Fibroblast of lung (primary cell): ENCODE measurements at regions not wholly inside any gene's neighbourhood (a gene's known extent, or its start where the extent isn't known, plus 50 kb on each side); places are given as distances from the start of the nearest gene placed in this dataset.
"Not testable (repeated sequence)": the region's sequence is repeated elsewhere in the genome, so short reads cannot be mapped to it uniquely, and the experiment has no call there.

Source experiments
- DNase-seq, 2 donors: peaks; one replicate each; pipeline versions ENCODE4 v3.0.0 to v3.0.0-alpha.2; 2010; ENCODE audit warnings: low read depth in 2 of 2
- H2AFZ ChIP-seq: 2 replicates; pipeline ENCODE4 v1.5.1; 2012; ENCODE audit warnings: low read length, control low read depth, inconsistent platforms
- H3K27ac ChIP-seq: 2 replicates; pipeline ENCODE4 v1.5.1; 2011; ENCODE audit warnings: low read length, control low read depth; ENCODE audit not compliant: insufficient read depth
- H3K27me3 ChIP-seq: 2 replicates; pipeline ENCODE4 v1.5.1; 2011; ENCODE audit warnings: mild to moderate bottlenecking, low read length; ENCODE audit not compliant: control insufficient read depth, insufficient read depth
- H3K36me3 ChIP-seq: 2 replicates; pipeline ENCODE4 v1.5.1; 2011; ENCODE audit warnings: low read length; ENCODE audit not compliant: control insufficient read depth, insufficient read depth
- H3K4me1 ChIP-seq: 2 replicates; pipeline ENCODE4 v1.5.1; 2011; ENCODE audit warnings: low read length; ENCODE audit not compliant: control insufficient read depth, insufficient read depth; ENCODE audit errors: extremely low read depth
- H3K4me2 ChIP-seq: 2 replicates; pipeline ENCODE4 v1.5.1; 2011; ENCODE audit warnings: low read length, control low read depth; ENCODE audit not compliant: insufficient read depth; ENCODE audit errors: extremely low read depth
- H3K4me3 ChIP-seq, 4 experiments: fragments of 200-600 bp in 1 of 4; sonication (generic) in 1 of 4; replicated peaks in 1 of 4; 2 replicates each; pipeline ENCODE4 v1.5.1; 2011 to 2016; ENCODE audit warnings: low read length in 4 of 4, low read depth in 3 of 4, mild to moderate bottlenecking in 3 of 4, control low read depth in 2 of 4, inconsistent platforms in 1 of 4, mixed read lengths in 1 of 4; ENCODE audit not compliant: insufficient read depth in 1 of 4; ENCODE audit errors: control extremely low read depth in 1 of 4
- H3K79me2 ChIP-seq: 2 replicates; pipeline ENCODE4 v1.5.1; 2012; ENCODE audit warnings: mild to moderate bottlenecking, low read length, inconsistent platforms; ENCODE audit not compliant: control insufficient read depth, insufficient read depth
- H3K9ac ChIP-seq: 2 replicates; pipeline ENCODE4 v1.5.1; 2011; ENCODE audit warnings: mild to moderate bottlenecking, low read length, control low read depth; ENCODE audit not compliant: insufficient read depth
- H3K9me3 ChIP-seq: 2 replicates; pipeline ENCODE4 v1.5.1; 2012; ENCODE audit warnings: low read depth, low read length; ENCODE audit not compliant: control insufficient read depth, insufficient read depth
- H4K20me1 ChIP-seq: 2 replicates; pipeline ENCODE4 v1.5.1; 2011; ENCODE audit warnings: low read length; ENCODE audit not compliant: control insufficient read depth, insufficient read depth; ENCODE audit errors: extremely low read depth
- CTCF ChIP-seq, 2 donors: IDR thresholded peaks in 1 of 2; conservative IDR thresholded peaks in 1 of 2; 1 replicate in 1 of 2; 2 replicates in 1 of 2; pipeline ENCODE4 v1.5.1; 2011 to 2012; ENCODE audit warnings: low read length in 2 of 2, control low read depth in 1 of 2, inconsistent platforms in 1 of 2, low read depth in 1 of 2, mild to moderate bottlenecking in 1 of 2
- EZH2 ChIP-seq: IDR thresholded peaks from 2 replicates; pipeline ENCODE4 v1.5.1; 2012; ENCODE audit warnings: low read length, control low read depth, mild to moderate bottlenecking; ENCODE audit errors: missing control alignments

- no peaks in the 10 kb centered on the region for H3K79me2 ChIP-seq
- H3K4me1 ChIP-seq, result peaks cover 10% of the 10 kb centered on the region
- TF ChIP-seq CTCF (conservative IDR thresholded peaks at IDR 0.05 in 1 of 2, IDR thresholded peaks at IDR 0.05 in 1 of 2; ENCODE audit: low read depth in 1 of 2, low read length in 2 of 2), result no peak
- TF ChIP-seq EZH2, result no peak
- H3K36me3 ChIP-seq, result no peaks in the 10 kb centered on the region
- H3K4me2 ChIP-seq, result no peak overlapping the region
- peak in 1 of 2 donors; percentile 6 for DNase-seq
- no peak overlapping the region for H3K27ac ChIP-seq
- no peaks in the 10 kb centered on the region for H4K20me1 ChIP-seq
- H3K4me3 ChIP-seq, result no peak overlapping the region
- H2AFZ ChIP-seq, result no peak overlapping the region
- no peak overlapping the region for H3K9ac ChIP-seq
- no peaks in the 10 kb centered on the region for H3K27me3 ChIP-seq
- H3K9me3 ChIP-seq, result no peaks in the 10 kb centered on the region
Measured at GRCh38 chr5:9761706-9762105, 131.6 kb upstream of the TAS2R1 start.

GRCh38 chr5:9752670-9753069 is 122.5 kb upstream of the TAS2R1 start:
- H3K79me2 ChIP-seq, H3K36me3 ChIP-seq, H3K27ac ChIP-seq, H3K4me3 ChIP-seq, H3K4me2 ChIP-seq, H3K4me1 ChIP-seq, H3K9ac ChIP-seq, H3K9me3 ChIP-seq, H3K27me3 ChIP-seq, H4K20me1 ChIP-seq, DNase-seq, H2AFZ ChIP-seq: not testable (repeated sequence)

- Histone ChIP-seq H3K4me3 (no peak overlapping the region), H3K27me3 (no peaks in the 10 kb centered on the region), H3K79me2 (no peaks in the 10 kb centered on the region), H3K27ac (no peak overlapping the region), H2AFZ (no peak overlapping the region), H3K9me3 (no peaks in the 10 kb centered on the region), H3K9ac (no peak overlapping the region), H4K20me1 (no peaks in the 10 kb centered on the region), H3K4me1 (no peaks in the 10 kb centered on the region), H3K4me2 (no peak overlapping the region), H3K36me3 (no peaks in the 10 kb centered on the region)
- no peak for TF ChIP-seq EZH2
- TF ChIP-seq CTCF (conservative IDR thresholded peaks at IDR 0.05 in 1 of 2, IDR thresholded peaks at IDR 0.05 in 1 of 2; ENCODE audit: low read depth in 1 of 2, low read length in 2 of 2), result no peak
- no peak for DNase-seq
Measured at GRCh38 chr5:9743507-9743906, 113.4 kb upstream of the TAS2R1 start.
